ENCODE measurements at regions not wholly inside any gene's neighbourhood (a gene's known extent, or its start where the extent isn't known, plus 50 kb on each side); places are given as distances from the start of the nearest gene placed in this dataset.
"Not testable (repeated sequence)": the region's sequence is repeated elsewhere in the genome, so short reads cannot be mapped to it uniquely, and the experiment has no call there.

DNA sequence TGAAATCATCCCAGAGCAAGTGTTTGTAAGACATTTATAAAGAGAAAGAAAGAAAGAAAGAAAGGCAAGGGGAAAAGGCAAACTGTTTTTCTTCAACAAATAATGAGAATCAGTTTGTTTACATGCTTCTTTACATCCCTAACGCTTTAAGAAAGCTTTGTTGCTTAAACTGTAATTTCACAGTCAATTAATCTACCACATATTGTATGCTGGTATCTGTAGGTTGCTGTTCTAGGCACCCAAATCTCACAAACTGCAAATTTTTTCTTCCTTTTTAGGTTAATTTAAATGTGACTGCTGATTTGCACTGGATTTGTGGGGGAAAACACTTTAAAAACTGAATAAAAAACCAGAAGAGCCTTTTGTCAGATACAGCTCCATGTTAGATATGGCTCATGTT lies 384.2 kb downstream of the ATP23 start:
- Histone ChIP-seq H3K9me3 (ENCODE audit: control insufficient read depth in 1 of 2, low read length in 2 of 2) (no peaks in the 10 kb centered on the region), H3K27ac (ENCODE audit: low read depth, low read length) (no peak overlapping the region), H3K27me3 (ENCODE audit: insufficient read depth, low read length) (no peaks in the 10 kb centered on the region), H3K36me3 (ENCODE audit: insufficient read depth, low read length) (no peaks in the 10 kb centered on the region), H3K4me3 (ENCODE audit: low read length in 2 of 2) (no peak overlapping the region), H3K4me1 (ENCODE audit: insufficient read depth, low read length) (no peaks in the 10 kb centered on the region)
- intact Hi-C loops (cut with micrococcal nuclease) = no loop called here
- ChIA-PET CTCF (ENCODE audit: partially characterized antibody) (interaction anchor here (0.6 to 1.3 kb wide), 2 partner anchors 11 to 15 kb away, joined by 3 read pairs; no protein-coding TSS in a partner anchor), POLR2A (ENCODE audit: partially characterized antibody) (no interaction called here)
- H3K27ac Mint-ChIP-seq = no peak overlapping the region
- H3K4me3 Mint-ChIP-seq = no peak overlapping the region
- no peaks in the 10 kb centered on the region for H3K27me3 Mint-ChIP-seq
- no peak for DNase-seq
- H3K9me3 Mint-ChIP-seq = no peaks in the 10 kb centered on the region
- H3K36me3 Mint-ChIP-seq = no peaks in the 10 kb centered on the region
- no peaks in the 10 kb centered on the region for H3K4me1 Mint-ChIP-seq

DNA sequence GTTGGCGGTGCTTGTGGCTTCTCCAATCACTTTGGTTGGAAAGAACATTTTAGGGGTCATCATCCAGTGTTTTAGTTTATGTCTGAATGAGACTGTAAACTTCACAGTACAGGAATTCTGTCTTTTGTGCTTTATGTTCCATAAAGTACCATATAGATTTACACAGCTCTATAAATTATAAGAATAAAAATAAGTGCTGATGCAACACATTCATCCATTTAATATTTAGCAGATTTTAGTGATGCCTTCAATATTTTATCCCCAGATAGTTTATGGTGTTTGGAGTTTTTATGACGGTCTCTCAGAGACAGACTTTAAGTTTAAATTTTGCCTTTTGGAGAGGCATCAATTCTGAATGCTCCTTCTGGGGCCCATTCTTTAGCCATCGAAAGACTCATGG lies 385.2 kb downstream of the ATP23 start:
- H3K27me3 Mint-ChIP-seq = no peaks in the 10 kb centered on the region
- POLR2A ChIA-PET (ENCODE audit: partially characterized antibody) = no interaction called here
- H3K36me3 Mint-ChIP-seq = no peaks in the 10 kb centered on the region
- Histone ChIP-seq H3K27ac (ENCODE audit: low read depth, low read length) (no peak overlapping the region), H3K27me3 (ENCODE audit: insufficient read depth, low read length) (no peaks in the 10 kb centered on the region), H3K4me3 (ENCODE audit: low read length in 2 of 2) (no peak overlapping the region), H3K36me3 (ENCODE audit: insufficient read depth, low read length) (no peaks in the 10 kb centered on the region), H3K4me1 (ENCODE audit: insufficient read depth, low read length) (no peaks in the 10 kb centered on the region), H3K9me3 (ENCODE audit: control insufficient read depth in 1 of 2, low read length in 2 of 2) (no peaks in the 10 kb centered on the region)
- H3K4me1 Mint-ChIP-seq = no peaks in the 10 kb centered on the region
- H3K9me3 Mint-ChIP-seq = no peaks in the 10 kb centered on the region
- DNase-seq = no peak
- H3K27ac Mint-ChIP-seq = no peak overlapping the region
- H3K4me3 Mint-ChIP-seq = no peak overlapping the region
- intact Hi-C loops (cut with micrococcal nuclease) = no loop called here
- CTCF ChIA-PET (ENCODE audit: partially characterized antibody) = interaction anchor here (1.3 kb wide), 1 partner anchor 10 kb away, joined by 3 read pairs; no protein-coding TSS in a partner anchor

DNA sequence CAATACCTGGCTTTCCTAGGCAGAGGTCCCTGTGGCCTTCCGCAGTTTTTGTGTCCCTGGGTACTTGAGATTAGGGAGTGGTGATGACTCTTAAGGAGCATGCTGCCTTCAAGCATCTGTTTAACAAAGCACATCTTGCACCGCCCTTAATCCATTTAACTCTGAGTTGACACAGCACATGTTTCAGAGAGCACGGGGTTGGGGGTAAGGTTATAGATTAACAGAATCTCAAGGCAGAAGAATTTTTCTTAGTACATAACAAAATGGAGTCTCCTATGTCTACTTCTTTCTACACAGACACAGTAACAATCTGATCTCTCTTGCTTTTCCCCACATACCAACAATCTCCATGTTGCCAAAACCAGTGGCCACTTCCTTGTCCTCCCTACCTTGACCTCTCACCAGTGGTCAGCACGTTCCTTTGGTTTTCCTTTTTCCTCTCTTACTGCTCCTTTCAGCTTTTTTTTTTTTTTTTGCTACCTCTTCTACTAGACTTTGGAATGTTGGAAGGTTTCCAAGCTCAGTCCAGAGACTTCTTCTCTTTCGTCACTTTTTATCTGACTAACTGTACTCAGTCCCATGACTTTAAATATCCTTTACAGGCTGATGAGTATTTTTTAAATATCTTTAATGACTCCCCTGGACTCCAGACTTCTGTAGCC lies 395.3 kb downstream of the ATP23 start:
- H3K27ac ChIP-seq (ENCODE audit: low read depth, low read length); H3K4me3 Mint-ChIP-seq; H3K4me1 ChIP-seq (ENCODE audit: insufficient read depth, low read length); H3K36me3 Mint-ChIP-seq; H3K4me3 ChIP-seq (ENCODE audit: low read length in 2 of 2); POLR2A ChIA-PET (ENCODE audit: partially characterized antibody); DNase-seq; H3K36me3 ChIP-seq (ENCODE audit: insufficient read depth, low read length); H3K4me1 Mint-ChIP-seq; H3K9me3 Mint-ChIP-seq; intact Hi-C loops (cut with micrococcal nuclease); H3K9me3 ChIP-seq (ENCODE audit: control insufficient read depth in 1 of 2, low read length in 2 of 2); H3K27me3 ChIP-seq (ENCODE audit: insufficient read depth, low read length): not testable (repeated sequence)
- Mint-ChIP-seq H3K27ac (peak overlapping the region in 1 of 7 donors; percentile 77), H3K27me3 (peaks cover 8 to 11% of the 10 kb centered on the region in 2 donors)
- CTCF ChIA-PET (ENCODE audit: partially characterized antibody) = interaction anchor here (1.0 to 1.1 kb wide), 2 partner anchors 10 kb away, joined by 3 to 5 read pairs; no protein-coding TSS in a partner anchor

DNA sequence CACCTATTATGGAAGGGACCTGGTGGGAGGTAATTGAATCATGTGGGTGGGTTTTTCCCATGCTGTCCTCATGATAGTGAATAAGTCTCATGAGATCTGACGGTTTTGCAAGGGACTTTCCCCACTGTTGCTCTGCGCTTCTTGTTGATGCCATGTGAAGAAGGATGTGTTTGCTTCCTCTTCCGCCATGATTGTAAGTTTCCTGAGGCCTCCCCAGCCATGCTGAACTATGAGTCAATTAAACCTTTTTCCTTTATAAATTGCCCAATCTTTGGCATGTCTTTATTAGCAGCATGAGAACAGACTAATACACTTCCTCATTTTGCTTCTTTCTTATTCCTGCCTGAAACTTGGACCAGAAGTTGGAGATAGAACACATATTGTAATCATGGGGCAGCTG lies 396.2 kb downstream of the ATP23 start:
- H3K4me3 Mint-ChIP-seq; H3K9me3 ChIP-seq (ENCODE audit: control insufficient read depth in 1 of 2, low read length in 2 of 2); H3K4me1 Mint-ChIP-seq; H3K36me3 Mint-ChIP-seq; intact Hi-C loops (cut with micrococcal nuclease); H3K27ac ChIP-seq (ENCODE audit: low read depth, low read length); H3K4me3 ChIP-seq (ENCODE audit: low read length in 2 of 2); H3K9me3 Mint-ChIP-seq; H3K4me1 ChIP-seq (ENCODE audit: insufficient read depth, low read length); H3K27me3 ChIP-seq (ENCODE audit: insufficient read depth, low read length); H3K36me3 ChIP-seq (ENCODE audit: insufficient read depth, low read length); DNase-seq; H3K27ac Mint-ChIP-seq; POLR2A ChIA-PET (ENCODE audit: partially characterized antibody): not testable (repeated sequence)
- H3K27me3 Mint-ChIP-seq = peaks cover 8 to 11% of the 10 kb centered on the region in 2 donors
- CTCF ChIA-PET (ENCODE audit: partially characterized antibody) = interaction anchor here (1.0 to 1.1 kb wide), 2 partner anchors 10 to 11 kb away, joined by 3 to 5 read pairs; no protein-coding TSS in a partner anchor

DNA sequence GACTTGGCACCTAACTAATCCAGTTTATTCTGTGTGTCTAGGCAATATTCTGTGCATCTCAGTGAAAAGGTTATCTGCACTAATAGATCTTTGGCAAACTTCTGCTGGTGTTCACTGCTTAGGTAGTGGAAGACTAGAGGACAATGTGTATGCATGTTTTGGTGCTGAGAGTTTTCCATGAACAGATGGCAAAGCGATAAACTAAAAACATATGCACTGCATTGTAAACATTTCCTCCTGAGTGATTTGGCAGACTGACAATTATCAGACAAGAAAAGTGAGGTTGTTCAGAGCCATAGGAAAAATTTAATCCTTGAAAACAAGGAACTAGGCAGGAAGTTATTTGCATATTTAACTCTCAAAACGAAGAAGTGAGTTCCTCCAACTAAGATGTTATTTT lies 400.4 kb downstream of the ATP23 start:
- POLR2A ChIA-PET (ENCODE audit: partially characterized antibody) = no interaction called here
- no peaks in the 10 kb centered on the region for H3K36me3 ChIP-seq (ENCODE audit: insufficient read depth, low read length)
- Mint-ChIP-seq H3K36me3 (no peaks in the 10 kb centered on the region), H3K9me3 (peaks cover 0 to 3% (median 0%) of the 10 kb centered on the region in 8 donors), H3K4me1 (no peaks in the 10 kb centered on the region), H3K4me3 (no peak overlapping the region), H3K27me3 (peaks cover 14 to 22% of the 10 kb centered on the region in 2 donors), H3K27ac (no peak overlapping the region)
- no peak for DNase-seq
- no peak overlapping the region for H3K27ac ChIP-seq (ENCODE audit: low read depth, low read length)
- no peaks in the 10 kb centered on the region for H3K4me1 ChIP-seq (ENCODE audit: insufficient read depth, low read length)
- H3K9me3 ChIP-seq (ENCODE audit: control insufficient read depth in 1 of 2, low read length in 2 of 2) = no peaks in the 10 kb centered on the region
- intact Hi-C loops (cut with micrococcal nuclease) = no loop called here
- CTCF ChIA-PET (ENCODE audit: partially characterized antibody) = interaction anchor here (1.7 kb wide), 1 partner anchor 17 kb away, joined by 3 read pairs; no protein-coding TSS in a partner anchor
- no peak overlapping the region for H3K4me3 ChIP-seq (ENCODE audit: low read length in 2 of 2)
- no peaks in the 10 kb centered on the region for H3K27me3 ChIP-seq (ENCODE audit: insufficient read depth, low read length)

DNA sequence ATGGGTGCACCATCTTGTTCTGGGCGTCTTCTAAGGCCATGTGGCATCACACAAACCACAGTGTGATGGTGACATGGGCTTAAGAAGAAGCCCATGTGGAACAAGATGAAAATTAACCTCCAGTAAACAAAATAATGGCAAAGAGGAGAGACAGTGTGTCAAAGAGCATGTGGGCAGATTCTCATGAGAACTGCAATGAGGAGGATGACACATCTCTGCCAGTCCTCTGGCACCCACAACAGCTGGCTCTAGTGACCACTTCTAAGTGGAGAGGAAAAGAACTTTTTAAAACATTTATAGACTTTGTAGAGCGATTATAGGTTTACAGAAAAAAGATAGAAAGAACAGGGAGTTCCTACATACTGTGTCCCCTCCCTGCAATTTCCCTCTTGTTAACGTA lies 401.4 kb downstream of the ATP23 start:
- no peak overlapping the region for H3K27ac Mint-ChIP-seq
- H3K4me3 ChIP-seq (ENCODE audit: low read length in 2 of 2) = no peak overlapping the region
- no peak overlapping the region for H3K27ac ChIP-seq (ENCODE audit: low read depth, low read length)
- H3K4me1 ChIP-seq (ENCODE audit: insufficient read depth, low read length) = no peaks in the 10 kb centered on the region
- DNase-seq = no peak
- POLR2A ChIA-PET (ENCODE audit: partially characterized antibody) = no interaction called here
- no peaks in the 10 kb centered on the region for H3K4me1 Mint-ChIP-seq
- H3K9me3 ChIP-seq (ENCODE audit: control insufficient read depth in 1 of 2, low read length in 2 of 2) = no peaks in the 10 kb centered on the region
- H3K36me3 ChIP-seq (ENCODE audit: insufficient read depth, low read length) = no peaks in the 10 kb centered on the region
- peaks cover 0 to 3% (median 0%) of the 10 kb centered on the region in 8 donors for H3K9me3 Mint-ChIP-seq
- CTCF ChIA-PET (ENCODE audit: partially characterized antibody) = no interaction called here
- H3K4me3 Mint-ChIP-seq = no peak overlapping the region
- intact Hi-C loops (cut with micrococcal nuclease) = no loop called here
- H3K36me3 Mint-ChIP-seq = no peaks in the 10 kb centered on the region
- no peaks in the 10 kb centered on the region for H3K27me3 ChIP-seq (ENCODE audit: insufficient read depth, low read length)
- peaks cover 12 to 20% of the 10 kb centered on the region in 2 donors for H3K27me3 Mint-ChIP-seq

DNA sequence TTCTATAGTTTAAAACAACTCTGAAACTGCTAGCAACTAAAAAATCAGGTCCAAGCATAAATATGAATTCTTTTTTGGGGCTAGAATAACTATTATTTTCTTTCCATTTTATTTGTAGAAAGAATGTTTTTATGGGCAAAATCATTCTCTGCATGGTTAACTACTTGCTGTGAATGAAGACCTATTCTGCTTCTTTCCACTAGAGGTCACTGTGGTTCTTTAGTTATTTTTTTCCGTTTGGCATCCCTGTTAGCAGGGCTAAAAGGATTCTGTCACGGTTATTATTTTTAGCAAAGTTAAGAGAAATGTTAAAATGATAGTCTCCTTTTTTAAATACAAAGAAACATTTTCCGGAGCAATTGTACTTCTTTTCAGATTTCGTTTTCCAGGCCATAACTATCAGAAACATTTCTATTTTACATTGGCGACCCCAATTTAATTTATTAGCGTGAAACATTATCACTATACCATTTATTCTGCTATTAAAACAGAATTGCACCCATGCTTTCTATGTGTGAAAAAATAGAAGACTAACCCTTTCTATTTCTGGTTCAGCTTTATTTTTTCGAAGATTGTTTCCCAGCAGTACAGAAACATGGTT lies 404.8 kb downstream of the ATP23 start:
- Histone ChIP-seq H3K36me3 (ENCODE audit: insufficient read depth, low read length) (no peaks in the 10 kb centered on the region), H3K4me3 (ENCODE audit: low read length in 2 of 2) (no peak overlapping the region), H3K27ac (ENCODE audit: low read depth, low read length) (no peak overlapping the region), H3K27me3 (ENCODE audit: insufficient read depth, low read length) (no peaks in the 10 kb centered on the region), H3K4me1 (ENCODE audit: insufficient read depth, low read length) (no peaks in the 10 kb centered on the region), H3K9me3 (ENCODE audit: control insufficient read depth in 1 of 2, low read length in 2 of 2) (no peaks in the 10 kb centered on the region)
- CTCF ChIA-PET (ENCODE audit: partially characterized antibody) = interaction anchor here (0.9 to 1.9 kb wide), 5 partner anchors 9 to 806 kb away, joined by 3 to 5 read pairs (median 3); no protein-coding TSS in a partner anchor
- Mint-ChIP-seq H3K27me3 (peaks cover 9 to 16% of the 10 kb centered on the region in 2 donors), H3K36me3 (no peaks in the 10 kb centered on the region), H3K9me3 (peaks cover 0 to 3% (median 0%) of the 10 kb centered on the region in 8 donors), H3K27ac (no peak overlapping the region), H3K4me1 (no peaks in the 10 kb centered on the region), H3K4me3 (no peak overlapping the region)
- POLR2A ChIA-PET (ENCODE audit: partially characterized antibody) = no interaction called here
- DNase-seq = peak in 4 of 5 donors; percentile 16 to 37 (median 22)
- intact Hi-C loops (cut with micrococcal nuclease) = loop anchor here (1.0 to 5.0 kb wide), 3 partner anchors 97 to 1489 kb away; no protein-coding TSS in a partner anchor

Data from CD4-positive, alpha-beta memory T cell (primary cell).